NCI-H774 (cell line): ENCODE measurements at regions not wholly inside any gene's neighbourhood (a gene's known extent, or its start where the extent isn't known, plus 50 kb on each side); places are given as distances from the start of the nearest gene placed in this dataset.
"Not testable (repeated sequence)": the region's sequence is repeated elsewhere in the genome, so short reads cannot be mapped to it uniquely, and the experiment has no call there.

Experiments used
- DNase-seq: peaks from one replicate; lab custom pipeline; 2025; lab: John Stamatoyannopoulos, UW

- no peak for DNase-seq
Measured at GRCh38 chr11:86145439-86146156, 76.7 kb upstream of the PICALM start.

- DNase-seq: no peak
Measured at GRCh38 chr11:86144846-86145245, 76.0 kb upstream of the PICALM start.

GRCh38 chr11:86144087-86144486 lies 75.2 kb upstream of the PICALM start:
- DNase-seq: not testable (repeated sequence)

- no peak for DNase-seq
Measured at GRCh38 chr11:86143087-86144030, 74.5 kb upstream of the PICALM start.

GRCh38 chr11:86142170-86142569 lies 73.3 kb upstream of the PICALM start:
- DNase-seq: no peak

- DNase-seq: no peak
Measured at GRCh38 chr11:86141727-86142126, 72.8 kb upstream of the PICALM start.

- DNase-seq: no peak
Measured at GRCh38 chr11:86140334-86140990, 71.6 kb upstream of the PICALM start.

- DNase-seq: no peak
Measured at GRCh38 chr11:86138958-86139357, 70.1 kb upstream of the PICALM start.

- no peak for DNase-seq
Measured at GRCh38 chr11:86136538-86136937, 67.7 kb upstream of the PICALM start.

GRCh38 chr11:86135319-86135714 lies 66.4 kb upstream of the PICALM start:
- DNase-seq: no peak

- DNase-seq: no peak
Measured at GRCh38 chr11:86134580-86135318, 65.9 kb upstream of the PICALM start.

GRCh38 chr11:86132667-86133249 lies 63.9 kb upstream of the PICALM start:
- DNase-seq: no peak

GRCh38 chr11:86129740-86130540 lies 61.1 kb upstream of the PICALM start:
- no peak for DNase-seq

GRCh38 chr11:86128914-86129313 lies 60.0 kb upstream of the PICALM start:
- no peak for DNase-seq

- DNase-seq: no peak
Measured at GRCh38 chr11:86126862-86127261, 58.0 kb upstream of the PICALM start.

- no peak for DNase-seq
Measured at GRCh38 chr11:86124251-86125233, 55.7 kb upstream of the PICALM start.

- no peak for DNase-seq
Measured at GRCh38 chr11:86122773-86123172, 53.9 kb upstream of the PICALM start.

- DNase-seq: no peak
Measured at GRCh38 chr11:86120807-86121206, 51.9 kb upstream of the PICALM start.

- DNase-seq: no peak
Measured at GRCh38 chr11:86119906-86120305, 51.0 kb upstream of the PICALM start.
